HG03066 (cell line): ENCODE measurements at regions not wholly inside any gene's neighbourhood (a gene's known extent, or its start where the extent isn't known, plus 50 kb on each side); places are given as distances from the start of the nearest gene placed in this dataset.

Experiments
- ATAC-seq: cut with Tn5 transposase; IDR thresholded peaks from one replicate; pipeline ENCODE4 v1.9.1; 2021; ENCODE audit warnings: low read depth; ENCODE audit not compliant: unreplicated experiment

DNA sequence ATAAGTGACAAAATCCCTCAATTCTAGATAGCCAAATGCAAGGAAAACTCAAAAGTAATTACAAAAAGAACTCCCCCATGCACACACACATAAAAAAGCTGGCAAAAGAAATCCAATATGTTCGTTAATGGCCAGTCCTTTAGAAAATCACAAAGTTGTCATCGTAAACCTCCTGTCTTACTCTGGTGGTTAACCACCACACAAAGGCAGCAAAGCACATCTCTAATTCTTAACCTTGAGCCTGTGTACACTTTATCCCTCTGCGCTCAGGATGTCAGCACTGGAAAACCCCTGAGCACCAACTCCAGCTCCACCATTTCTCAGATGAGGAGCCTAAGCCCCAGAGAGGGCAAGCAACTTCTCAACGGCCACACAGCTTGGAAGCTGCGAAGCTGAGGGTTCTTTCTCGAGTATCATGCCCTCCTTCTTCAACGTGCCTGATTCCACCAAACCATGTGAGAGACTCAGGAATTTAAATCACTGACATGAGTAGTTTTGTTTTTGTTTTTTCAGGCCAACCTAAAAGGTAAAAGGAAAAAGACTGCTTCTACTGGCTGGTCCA, 72.5 kb downstream of the C16orf95 start:
- no peak for ATAC-seq

DNA sequence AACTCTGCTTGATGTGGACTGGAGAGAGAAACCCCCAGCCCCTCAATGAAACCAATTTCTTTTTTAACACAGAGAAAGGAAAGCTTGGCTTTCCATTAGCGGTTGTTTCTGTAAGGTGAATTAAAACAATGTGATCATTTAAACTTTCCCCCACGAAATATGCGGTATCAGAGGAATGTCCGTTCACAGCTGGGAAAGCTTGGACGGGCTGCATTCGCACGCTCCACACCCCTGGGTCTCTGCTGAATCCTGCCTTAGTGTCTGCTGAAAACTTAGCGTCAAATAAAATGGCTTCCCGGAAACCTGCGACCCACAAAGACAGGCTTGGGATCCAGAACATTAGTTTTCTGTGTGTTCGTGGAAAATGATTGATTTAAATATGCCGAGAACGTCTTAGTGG, 71.7 kb downstream of the C16orf95 start:
- no peak for ATAC-seq

GRCh38 chr16:87246269-87247065, 70.7 kb downstream of the C16orf95 start:
- ATAC-seq = no peak

GRCh38 chr16:87248714-87249113, 68.5 kb downstream of the C16orf95 start:
- no peak for ATAC-seq

GRCh38 chr16:87249425-87249824, 67.8 kb downstream of the C16orf95 start:
- no peak for ATAC-seq

DNA sequence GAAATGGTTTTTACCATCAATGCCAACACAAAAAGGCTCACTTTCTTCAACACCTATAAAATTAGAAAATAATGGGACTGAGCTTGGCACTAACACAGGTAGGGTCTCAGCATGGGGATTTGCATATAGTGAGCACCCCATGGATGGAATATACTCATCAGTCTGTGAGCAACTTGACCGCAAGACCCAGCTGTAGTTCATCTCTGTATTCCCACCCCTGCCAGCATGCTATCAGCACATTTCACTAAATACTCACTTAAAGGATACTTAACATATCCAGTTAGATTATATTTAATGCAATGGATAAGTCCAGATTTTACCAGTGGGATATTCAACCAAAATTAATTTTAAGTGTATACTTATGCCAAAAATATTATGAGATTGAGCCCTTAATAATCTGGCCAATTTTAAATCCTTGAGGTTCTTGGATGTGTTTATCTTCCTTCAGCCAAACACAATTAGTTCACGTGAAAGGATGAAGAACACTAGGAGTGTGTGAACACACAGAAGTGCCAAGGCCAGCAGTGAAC, 66.7 kb downstream of the C16orf95 start:
- no peak for ATAC-seq

DNA sequence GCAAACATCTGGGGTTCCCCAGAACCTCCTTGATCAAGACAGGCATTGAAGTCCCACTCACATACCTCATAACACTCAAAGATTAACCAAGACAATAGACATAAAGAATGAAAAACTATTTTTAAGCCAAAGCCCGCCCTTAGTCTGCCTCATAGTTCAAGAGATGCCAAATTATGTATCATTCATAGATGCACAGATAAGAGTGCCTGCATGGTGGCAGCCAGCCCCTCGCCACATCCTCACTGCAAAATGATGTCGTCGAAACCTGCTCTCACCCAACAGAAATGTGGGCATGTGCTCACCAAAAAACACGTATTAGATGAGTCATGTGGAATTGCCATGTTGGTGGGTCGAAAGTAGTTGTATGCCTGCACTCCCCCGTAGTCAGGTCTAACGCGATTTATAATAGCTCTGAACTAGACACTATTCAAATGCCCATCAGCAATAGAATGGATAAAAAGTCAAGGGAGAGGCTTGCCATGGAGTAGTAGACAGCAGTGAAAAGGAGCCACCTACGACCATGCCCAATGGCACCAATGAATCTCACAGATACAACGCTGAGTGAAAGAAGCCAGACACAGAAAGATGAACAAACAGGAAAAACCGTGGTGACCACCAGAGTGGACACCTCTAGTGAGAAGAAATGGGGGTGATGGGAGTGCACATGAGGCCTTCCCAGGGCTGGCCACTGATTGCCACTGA, 64.8 kb downstream of the C16orf95 start:
- ATAC-seq = no peak
